Chondrocyte (in vitro differentiated cells): ENCODE measurements at regions not wholly inside any gene's neighbourhood (a gene's known extent, or its start where the extent isn't known, plus 50 kb on each side); places are given as distances from the start of the nearest gene placed in this dataset.
"Not testable (repeated sequence)": the region's sequence is repeated elsewhere in the genome, so short reads cannot be mapped to it uniquely, and the experiment has no call there.

ENCODE experiments used
- DNase-seq: peaks from one replicate; pipeline ENCODE4 v3.0.0; 2021; ENCODE audit warnings: mixed read lengths, low spot score
- H3K27ac Mint-ChIP-seq: one replicate; pipeline ENCODE4 v1.8.0; 2021; ENCODE audit warnings: mild to moderate bottlenecking, moderate library complexity, mixed read lengths; ENCODE audit not compliant: unreplicated experiment
- H3K27me3 Mint-ChIP-seq: 2 replicates; pipeline ENCODE4 v1.8.0; 2021; ENCODE audit warnings: low read depth, mixed read lengths
- H3K36me3 Mint-ChIP-seq: 2 replicates; pipeline ENCODE4 v1.8.0; 2021; ENCODE audit warnings: low read depth, mixed read lengths
- H3K4me1 Mint-ChIP-seq: 2 replicates; pipeline ENCODE4 v1.8.0; 2021; ENCODE audit warnings: low read depth, mild to moderate bottlenecking, mixed read lengths
- H3K4me3 Mint-ChIP-seq: one replicate; pipeline ENCODE4 v1.8.0; 2021; ENCODE audit warnings: mild to moderate bottlenecking, moderate library complexity, mixed read lengths; ENCODE audit not compliant: unreplicated experiment
- H3K9me3 Mint-ChIP-seq: 2 replicates; pipeline ENCODE4 v1.8.0; 2021; ENCODE audit warnings: low read depth, mixed read lengths
- CTCF ChIP-seq: fragments of 200-600 bp; sonication (generic); IDR thresholded peaks from 2 replicates; pipeline ENCODE4 v1.5.0; 2021; ENCODE audit warnings: antibody characterized with exemption, mild to moderate bottlenecking, moderate library complexity

- no peak for TF ChIP-seq CTCF
- Mint-ChIP-seq H3K36me3 (peaks cover 9% of the 10 kb centered on the region), H3K27ac (no peak overlapping the region), H3K4me3 (no peak overlapping the region), H3K9me3 (no peaks in the 10 kb centered on the region), H3K4me1 (peaks cover 7% of the 10 kb centered on the region), H3K27me3 (no peaks in the 10 kb centered on the region)
- no peak for DNase-seq
Measured at GRCh38 chr1:232421143-232421796, 208.7 kb downstream of the SIPA1L2 start.

- DNase-seq = no peak
- peaks cover 10% of the 10 kb centered on the region for H3K36me3 Mint-ChIP-seq
- H3K4me3 Mint-ChIP-seq = no peak overlapping the region
- H3K27me3 Mint-ChIP-seq = no peaks in the 10 kb centered on the region
- no peak overlapping the region for H3K27ac Mint-ChIP-seq
- H3K9me3 Mint-ChIP-seq = no peaks in the 10 kb centered on the region
- no peak for TF ChIP-seq CTCF
- peaks cover 18% of the 10 kb centered on the region for H3K4me1 Mint-ChIP-seq
Measured at GRCh38 chr1:232417636-232418248, 212.2 kb downstream of the SIPA1L2 start.

DNA sequence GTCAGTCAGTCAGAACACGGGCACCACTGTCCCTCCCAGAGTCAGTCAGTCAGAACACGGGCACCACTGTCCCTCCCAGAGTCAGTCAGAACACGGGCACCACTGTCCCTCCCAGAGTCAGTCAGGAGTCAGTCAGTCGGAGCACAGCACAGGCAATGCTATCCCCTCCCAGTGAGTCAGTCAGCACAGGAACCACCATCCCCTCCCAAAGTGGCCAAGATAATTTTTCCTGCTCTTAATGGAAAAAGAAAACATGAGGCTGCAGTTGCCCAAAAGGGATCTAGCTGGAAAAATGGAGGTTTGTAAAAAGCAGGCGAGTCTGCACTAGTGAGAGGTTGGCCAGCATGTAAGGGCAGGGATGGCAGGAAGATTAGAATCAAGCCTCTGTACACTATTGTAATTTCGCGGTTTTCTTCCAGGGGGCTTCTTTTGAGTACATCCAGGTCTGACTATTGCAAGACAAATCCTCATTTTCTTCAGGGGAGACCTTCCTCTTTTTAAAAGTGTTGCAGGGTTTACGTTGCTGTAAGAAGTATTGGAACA, 213.8 kb downstream of the SIPA1L2 start:
- Mint-ChIP-seq H3K36me3 (peaks cover 10% of the 10 kb centered on the region), H3K4me3 (no peak overlapping the region), H3K4me1 (peaks cover 18% of the 10 kb centered on the region), H3K9me3 (no peaks in the 10 kb centered on the region), H3K27me3 (no peaks in the 10 kb centered on the region), H3K27ac (peak overlapping the region; percentile 46)
- no peak for TF ChIP-seq CTCF
- no peak for DNase-seq

- not testable (repeated sequence) for H3K9me3 Mint-ChIP-seq, DNase-seq, H3K27me3 Mint-ChIP-seq, H3K27ac Mint-ChIP-seq, H3K4me3 Mint-ChIP-seq
- Mint-ChIP-seq H3K36me3 (peaks cover 10% of the 10 kb centered on the region), H3K4me1 (peaks cover 18% of the 10 kb centered on the region)
Measured at GRCh38 chr1:232415481-232415880, 214.5 kb downstream of the SIPA1L2 start.

- Mint-ChIP-seq H3K36me3 (peaks cover 8% of the 10 kb centered on the region), H3K4me1 (peaks cover 18% of the 10 kb centered on the region), H3K9me3 (peaks cover 3% of the 10 kb centered on the region), H3K27ac (no peak overlapping the region), H3K27me3 (no peaks in the 10 kb centered on the region), H3K4me3 (no peak overlapping the region)
- no peak for DNase-seq
- TF ChIP-seq CTCF = no peak
Measured at GRCh38 chr1:232414100-232414499, 215.8 kb downstream of the SIPA1L2 start.
